Body of pancreas (tissue), 4 donors: ENCODE measurements at regions not wholly inside any gene's neighbourhood (a gene's known extent, or its start where the extent isn't known, plus 50 kb on each side); places are given as distances from the start of the nearest gene placed in this dataset.

Experiments
- CTCF ChIP-seq, 7 experiments: fragments of 450-650 bp in 4 of 7; fragments of 200-600 bp in 3 of 7; sonication (generic) in 3 of 7; IDR thresholded peaks; one replicate each; pipeline ENCODE4 v1.5.1; 2016 to 2019; ENCODE audit warnings: antibody characterized with exemption in 7 of 7
- POLR2A ChIP-seq, 3 donors: fragments of 450-650 bp; IDR thresholded peaks; one replicate each; pipeline ENCODE4 v1.6.1; 2016; ENCODE audit warnings: antibody characterized with exemption in 3 of 3, mild to moderate bottlenecking in 2 of 3

- TF ChIP-seq CTCF (IDR thresholded peaks at IDR 0.05): no peak
- TF ChIP-seq POLR2A (IDR thresholded peaks at IDR 0.05): no peak
Measured at GRCh38 chr13:83057119-83057518, 825.2 kb downstream of the SLITRK1 start.
